GM23338 (cell line): ENCODE measurements at regions not wholly inside any gene's neighbourhood (a gene's known extent, or its start where the extent isn't known, plus 50 kb on each side); places are given as distances from the start of the nearest gene placed in this dataset.

ENCODE experiments used
- ATAC-seq: fragments of 200-7000 bp; cut with Tn5 transposase; 3 replicates; pipeline ENCODE4 v1.9.1; 2020
- DNase-seq: peaks from one replicate; pipeline ENCODE4 v3.0.0-alpha.2; 2015; ENCODE audit warnings: low spot score
- H2AFZ ChIP-seq: fragments of 200-600 bp; sonication (generic); 2 replicates; pipeline ENCODE4 v1.8.0; 2016; ENCODE audit warnings: antibody characterized with exemption, mild to moderate bottlenecking, moderate library complexity
- H3F3A ChIP-seq: fragments of 200-600 bp; sonication (generic); replicated peaks from 2 replicates; pipeline ENCODE4 v1.8.0; 2017; ENCODE audit warnings: antibody characterized with exemption, mixed run types, low read depth
- H3K27ac ChIP-seq: fragments of 200-600 bp; sonication (generic); 2 replicates; pipeline ENCODE4 v1.6.1; 2016; ENCODE audit warnings: low read depth
- H3K27me3 ChIP-seq: fragments of 200-600 bp; sonication (generic); 2 replicates; pipeline ENCODE4 v1.8.0; 2016; ENCODE audit warnings: mild to moderate bottlenecking, mixed run types, moderate library complexity; ENCODE audit not compliant: insufficient read depth
- H3K36me3 ChIP-seq: fragments of 200-600 bp; sonication (generic); 2 replicates; pipeline ENCODE4 v1.8.0; 2016; ENCODE audit warnings: mild to moderate bottlenecking; ENCODE audit not compliant: insufficient read depth
- H3K4me1 ChIP-seq: fragments of 200-600 bp; sonication (generic); 2 replicates; pipeline ENCODE4 v1.8.0; 2016; ENCODE audit warnings: mild to moderate bottlenecking, moderate library complexity; ENCODE audit not compliant: insufficient read depth
- H3K4me2 ChIP-seq: fragments of 200-600 bp; sonication (generic); 2 replicates; pipeline ENCODE4 v1.7.1; 2017; ENCODE audit warnings: mixed run types
- H3K4me3 ChIP-seq: fragments of 200-600 bp; sonication (generic); 2 replicates; pipeline ENCODE4 v1.6.1; 2016; ENCODE audit warnings: mixed run types
- H3K79me2 ChIP-seq: fragments of 200-600 bp; sonication (generic); replicated peaks from 2 replicates; pipeline ENCODE4 v1.8.0; 2017; ENCODE audit warnings: mild to moderate bottlenecking; ENCODE audit not compliant: insufficient read depth
- H3K9me2 ChIP-seq: fragments of 200-600 bp; sonication (generic); 2 replicates; pipeline ENCODE4 v1.8.0; 2017; ENCODE audit not compliant: insufficient read depth
- H4K20me1 ChIP-seq: fragments of 200-600 bp; sonication (generic); replicated peaks from 2 replicates; pipeline ENCODE4 v1.8.0; 2017; ENCODE audit warnings: mild to moderate bottlenecking; ENCODE audit not compliant: insufficient read depth
- H3K27ac Mint-ChIP-seq: 2 replicates; pipeline ENCODE4 v1.8.0; 2020; ENCODE audit warnings: inconsistent platforms, mild to moderate bottlenecking, moderate library complexity, mixed read lengths
- H3K27me3 Mint-ChIP-seq: 3 replicates; pipeline ENCODE4 v1.8.0; 2022; ENCODE audit warnings: low read depth, mild to moderate bottlenecking, moderate library complexity, mixed read lengths, inconsistent platforms; ENCODE audit not compliant: insufficient read depth, poor library complexity
- H3K36me3 Mint-ChIP-seq: 3 replicates; pipeline ENCODE4 v1.8.0; 2021; ENCODE audit warnings: low read depth, mild to moderate bottlenecking, inconsistent platforms, moderate library complexity, mixed read lengths
- H3K4me1 Mint-ChIP-seq: 3 replicates; pipeline ENCODE4 v1.8.0; 2020; ENCODE audit warnings: mild to moderate bottlenecking, inconsistent platforms, mixed read lengths
- H3K4me3 Mint-ChIP-seq: 3 replicates; pipeline ENCODE4 v1.8.0; 2021; ENCODE audit warnings: moderate library complexity, mild to moderate bottlenecking, inconsistent platforms, mixed read lengths
- H3K9me3 Mint-ChIP-seq: 3 replicates; pipeline ENCODE4 v1.8.0; 2020; ENCODE audit warnings: moderate library complexity, mild to moderate bottlenecking, inconsistent platforms, mixed read lengths
- CREB1 ChIP-seq: fragments of 250-450 bp; sonication (Bioruptor Pico); IDR thresholded peaks from 2 replicates; pipeline ENCODE4 v1.5.0; 2020; ENCODE audit warnings: low read depth, mild to moderate bottlenecking, moderate library complexity
- EZH2 ChIP-seq: fragments of 200-600 bp; sonication (generic); IDR thresholded peaks from one replicate; pipeline ENCODE4 v1.8.0; 2017; ENCODE audit warnings: antibody characterized with exemption, mild to moderate bottlenecking, low read depth; ENCODE audit not compliant: unreplicated experiment
- EZH2phosphoT487 ChIP-seq: fragments of 200-600 bp; sonication (generic); IDR thresholded peaks from one replicate; pipeline ENCODE4 v1.8.1; 2018; ENCODE audit warnings: antibody characterized with exemption; ENCODE audit not compliant: unreplicated experiment
- JUNB ChIP-seq: IDR thresholded peaks from one replicate; pipeline ENCODE4 v1.6.1; 2016; ENCODE audit warnings: antibody characterized with exemption; ENCODE audit not compliant: unreplicated experiment
- NANOG ChIP-seq: IDR thresholded peaks from 2 replicates; pipeline ENCODE4 v1.6.1; 2016; ENCODE audit warnings: antibody characterized with exemption, borderline replicate concordance
- POLR2AphosphoS5 ChIP-seq: IDR thresholded peaks from 2 replicates; pipeline ENCODE4 v1.6.1; 2016; ENCODE audit warnings: antibody characterized with exemption, low read depth
- STAT1 ChIP-seq: IDR thresholded peaks from one replicate; pipeline ENCODE4 v1.6.1; 2016; ENCODE audit warnings: antibody characterized with exemption; ENCODE audit not compliant: unreplicated experiment
- ZNF114 ChIP-seq: fragments of 250-450 bp; sonication (Bioruptor Pico); IDR thresholded peaks from 2 replicates; pipeline ENCODE4 v1.5.0; 2020; ENCODE audit warnings: mild to moderate bottlenecking, moderate library complexity
- TF ChIP-seq, protein P1 (sequence below): IDR thresholded peaks from 2 replicates; pipeline ENCODE4 v1.6.1; 2016; ENCODE audit warnings: antibody characterized with exemption
- TF ChIP-seq, protein P2 (sequence below), 2 experiments: fragments of 200-600 bp in 1 of 2; sonication (generic) in 1 of 2; conservative IDR thresholded peaks; 2 replicates each; pipeline versions ENCODE4 v1.5.1 to v1.6.1; 2016 to 2017; ENCODE audit warnings: antibody characterized with exemption in 2 of 2, low read depth in 2 of 2, mild to moderate bottlenecking in 2 of 2, moderate library complexity in 1 of 2
- TF ChIP-seq, protein P3 (sequence below): fragments of 250-450 bp; sonication (Bioruptor Pico); IDR thresholded peaks from 2 replicates; pipeline ENCODE4 v1.5.0; 2020; ENCODE audit warnings: mild to moderate bottlenecking, moderate library complexity
- TF ChIP-seq, protein P4 (sequence below): IDR thresholded peaks from one replicate; pipeline ENCODE4 v1.6.1; 2018; ENCODE audit warnings: antibody characterized with exemption; ENCODE audit not compliant: unreplicated experiment

DNA sequence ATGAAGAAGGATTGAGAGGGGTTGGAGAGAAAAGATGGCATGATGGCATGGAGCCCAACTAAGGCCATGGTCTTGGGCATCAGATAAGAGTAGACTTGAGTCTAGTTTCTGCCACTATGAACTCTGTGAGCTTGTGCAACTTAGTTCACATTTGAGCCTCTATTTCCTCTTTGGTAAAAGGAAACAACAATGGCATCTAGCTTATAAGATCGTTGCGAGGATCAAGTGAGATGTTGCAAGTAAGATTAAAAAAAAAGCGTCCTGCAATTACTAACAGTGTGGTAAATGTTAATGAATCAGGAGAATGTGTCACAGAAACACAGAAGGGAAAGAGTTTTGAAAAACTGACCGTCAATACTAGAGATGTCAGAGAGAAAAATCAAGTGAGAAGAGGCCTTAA is 202.9 kb upstream of the FGGY start (continued):
- TF ChIP-seq, protein P1, sequence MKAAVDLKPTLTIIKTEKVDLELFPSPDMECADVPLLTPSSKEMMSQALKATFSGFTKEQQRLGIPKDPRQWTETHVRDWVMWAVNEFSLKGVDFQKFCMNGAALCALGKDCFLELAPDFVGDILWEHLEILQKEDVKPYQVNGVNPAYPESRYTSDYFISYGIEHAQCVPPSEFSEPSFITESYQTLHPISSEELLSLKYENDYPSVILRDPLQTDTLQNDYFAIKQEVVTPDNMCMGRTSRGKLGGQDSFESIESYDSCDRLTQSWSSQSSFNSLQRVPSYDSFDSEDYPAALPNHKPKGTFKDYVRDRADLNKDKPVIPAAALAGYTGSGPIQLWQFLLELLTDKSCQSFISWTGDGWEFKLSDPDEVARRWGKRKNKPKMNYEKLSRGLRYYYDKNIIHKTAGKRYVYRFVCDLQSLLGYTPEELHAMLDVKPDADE: no peak

DNA sequence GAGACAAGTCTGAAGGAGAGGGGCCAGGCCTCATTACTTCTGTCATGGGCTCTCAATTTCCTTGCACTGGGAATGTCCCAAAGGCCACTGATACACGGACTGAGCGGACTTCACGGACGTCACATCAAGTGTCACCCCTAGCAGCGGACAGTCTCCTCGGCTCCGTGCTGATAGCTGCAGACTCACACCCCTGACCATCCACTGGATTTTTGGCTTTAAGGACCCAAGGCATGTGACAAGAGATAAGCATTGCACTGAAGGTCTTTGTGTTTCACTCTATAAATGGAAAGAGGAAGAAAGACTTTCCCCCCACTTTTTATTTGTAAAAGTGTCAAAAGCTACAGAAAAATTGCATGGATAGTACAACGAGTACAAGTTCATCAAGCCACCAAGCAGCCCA is 200.4 kb upstream of the FGGY start:
- H4K20me1 ChIP-seq: no peaks in the 10 kb centered on the region
- H3K4me3 Mint-ChIP-seq: no peak overlapping the region
- H3K27ac ChIP-seq: no peak overlapping the region
- H3K4me1 Mint-ChIP-seq: no peaks in the 10 kb centered on the region
- no peak overlapping the region for H3K27ac Mint-ChIP-seq
- H3K36me3 ChIP-seq: no peaks in the 10 kb centered on the region
- H3K9me3 Mint-ChIP-seq: no peaks in the 10 kb centered on the region
- H3K27me3 ChIP-seq: no peaks in the 10 kb centered on the region
- no peaks in the 10 kb centered on the region for H3F3A ChIP-seq
- H3K4me2 ChIP-seq: no peak overlapping the region
- H3K27me3 Mint-ChIP-seq: peaks cover 5% of the 10 kb centered on the region
- H3K4me1 ChIP-seq: no peaks in the 10 kb centered on the region
- no peak for DNase-seq
- no peaks in the 10 kb centered on the region; the same call in 2 of the 3 replicates for H3K36me3 Mint-ChIP-seq
- no peak for ATAC-seq
- no peak overlapping the region for H2AFZ ChIP-seq
- no peak overlapping the region for H3K4me3 ChIP-seq
- peaks cover 13% of the 10 kb centered on the region for H3K9me2 ChIP-seq
- no peaks in the 10 kb centered on the region for H3K79me2 ChIP-seq
- TF ChIP-seq, protein P2, sequence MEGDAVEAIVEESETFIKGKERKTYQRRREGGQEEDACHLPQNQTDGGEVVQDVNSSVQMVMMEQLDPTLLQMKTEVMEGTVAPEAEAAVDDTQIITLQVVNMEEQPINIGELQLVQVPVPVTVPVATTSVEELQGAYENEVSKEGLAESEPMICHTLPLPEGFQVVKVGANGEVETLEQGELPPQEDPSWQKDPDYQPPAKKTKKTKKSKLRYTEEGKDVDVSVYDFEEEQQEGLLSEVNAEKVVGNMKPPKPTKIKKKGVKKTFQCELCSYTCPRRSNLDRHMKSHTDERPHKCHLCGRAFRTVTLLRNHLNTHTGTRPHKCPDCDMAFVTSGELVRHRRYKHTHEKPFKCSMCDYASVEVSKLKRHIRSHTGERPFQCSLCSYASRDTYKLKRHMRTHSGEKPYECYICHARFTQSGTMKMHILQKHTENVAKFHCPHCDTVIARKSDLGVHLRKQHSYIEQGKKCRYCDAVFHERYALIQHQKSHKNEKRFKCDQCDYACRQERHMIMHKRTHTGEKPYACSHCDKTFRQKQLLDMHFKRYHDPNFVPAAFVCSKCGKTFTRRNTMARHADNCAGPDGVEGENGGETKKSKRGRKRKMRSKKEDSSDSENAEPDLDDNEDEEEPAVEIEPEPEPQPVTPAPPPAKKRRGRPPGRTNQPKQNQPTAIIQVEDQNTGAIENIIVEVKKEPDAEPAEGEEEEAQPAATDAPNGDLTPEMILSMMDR (conservative IDR thresholded peaks at IDR 0.05; ENCODE audit: low read depth in 2 of 2): no peak
- TF ChIP-seq, protein P3, sequence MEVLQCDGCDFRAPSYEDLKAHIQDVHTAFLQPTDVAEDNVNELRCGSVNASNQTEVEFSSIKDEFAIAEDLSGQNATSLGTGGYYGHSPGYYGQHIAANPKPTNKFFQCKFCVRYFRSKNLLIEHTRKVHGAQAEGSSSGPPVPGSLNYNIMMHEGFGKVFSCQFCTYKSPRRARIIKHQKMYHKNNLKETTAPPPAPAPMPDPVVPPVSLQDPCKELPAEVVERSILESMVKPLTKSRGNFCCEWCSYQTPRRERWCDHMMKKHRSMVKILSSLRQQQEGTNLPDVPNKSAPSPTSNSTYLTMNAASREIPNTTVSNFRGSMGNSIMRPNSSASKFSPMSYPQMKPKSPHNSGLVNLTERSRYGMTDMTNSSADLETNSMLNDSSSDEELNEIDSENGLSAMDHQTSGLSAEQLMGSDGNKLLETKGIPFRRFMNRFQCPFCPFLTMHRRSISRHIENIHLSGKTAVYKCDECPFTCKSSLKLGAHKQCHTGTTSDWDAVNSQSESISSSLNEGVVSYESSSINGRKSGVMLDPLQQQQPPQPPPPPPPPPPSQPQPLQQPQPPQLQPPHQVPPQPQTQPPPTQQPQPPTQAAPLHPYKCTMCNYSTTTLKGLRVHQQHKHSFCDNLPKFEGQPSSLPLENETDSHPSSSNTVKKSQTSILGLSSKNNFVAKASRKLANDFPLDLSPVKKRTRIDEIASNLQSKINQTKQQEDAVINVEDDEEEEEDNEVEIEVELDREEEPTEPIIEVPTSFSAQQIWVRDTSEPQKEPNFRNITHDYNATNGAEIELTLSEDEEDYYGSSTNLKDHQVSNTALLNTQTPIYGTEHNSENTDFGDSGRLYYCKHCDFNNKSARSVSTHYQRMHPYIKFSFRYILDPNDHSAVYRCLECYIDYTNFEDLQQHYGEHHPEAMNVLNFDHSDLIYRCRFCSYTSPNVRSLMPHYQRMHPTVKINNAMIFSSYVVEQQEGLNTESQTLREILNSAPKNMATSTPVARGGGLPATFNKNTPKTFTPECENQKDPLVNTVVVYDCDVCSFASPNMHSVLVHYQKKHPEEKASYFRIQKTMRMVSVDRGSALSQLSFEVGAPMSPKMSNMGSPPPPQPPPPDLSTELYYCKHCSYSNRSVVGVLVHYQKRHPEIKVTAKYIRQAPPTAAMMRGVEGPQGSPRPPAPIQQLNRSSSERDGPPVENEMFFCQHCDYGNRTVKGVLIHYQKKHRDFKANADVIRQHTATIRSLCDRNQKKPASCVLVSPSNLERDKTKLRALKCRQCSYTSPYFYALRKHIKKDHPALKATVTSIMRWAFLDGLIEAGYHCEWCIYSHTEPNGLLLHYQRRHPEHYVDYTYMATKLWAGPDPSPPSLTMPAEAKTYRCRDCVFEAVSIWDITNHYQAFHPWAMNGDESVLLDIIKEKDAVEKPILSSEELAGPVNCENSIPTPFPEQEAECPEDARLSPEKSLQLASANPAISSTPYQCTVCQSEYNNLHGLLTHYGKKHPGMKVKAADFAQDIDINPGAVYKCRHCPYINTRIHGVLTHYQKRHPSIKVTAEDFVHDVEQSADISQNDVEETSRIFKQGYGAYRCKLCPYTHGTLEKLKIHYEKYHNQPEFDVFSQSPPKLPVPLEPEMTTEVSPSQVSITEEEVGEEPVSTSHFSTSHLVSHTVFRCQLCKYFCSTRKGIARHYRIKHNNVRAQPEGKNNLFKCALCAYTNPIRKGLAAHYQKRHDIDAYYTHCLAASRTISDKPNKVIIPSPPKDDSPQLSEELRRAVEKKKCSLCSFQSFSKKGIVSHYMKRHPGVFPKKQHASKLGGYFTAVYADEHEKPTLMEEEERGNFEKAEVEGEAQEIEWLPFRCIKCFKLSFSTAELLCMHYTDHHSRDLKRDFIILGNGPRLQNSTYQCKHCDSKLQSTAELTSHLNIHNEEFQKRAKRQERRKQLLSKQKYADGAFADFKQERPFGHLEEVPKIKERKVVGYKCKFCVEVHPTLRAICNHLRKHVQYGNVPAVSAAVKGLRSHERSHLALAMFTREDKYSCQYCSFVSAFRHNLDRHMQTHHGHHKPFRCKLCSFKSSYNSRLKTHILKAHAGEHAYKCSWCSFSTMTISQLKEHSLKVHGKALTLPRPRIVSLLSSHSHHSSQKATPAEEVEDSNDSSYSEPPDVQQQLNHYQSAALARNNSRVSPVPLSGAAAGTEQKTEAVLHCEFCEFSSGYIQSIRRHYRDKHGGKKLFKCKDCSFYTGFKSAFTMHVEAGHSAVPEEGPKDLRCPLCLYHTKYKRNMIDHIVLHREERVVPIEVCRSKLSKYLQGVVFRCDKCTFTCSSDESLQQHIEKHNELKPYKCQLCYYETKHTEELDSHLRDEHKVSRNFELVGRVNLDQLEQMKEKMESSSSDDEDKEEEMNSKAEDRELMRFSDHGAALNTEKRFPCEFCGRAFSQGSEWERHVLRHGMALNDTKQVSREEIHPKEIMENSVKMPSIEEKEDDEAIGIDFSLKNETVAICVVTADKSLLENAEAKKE (CRISPR knock-in tag): no peak
- no peak for TF ChIP-seq ZNF114 (CRISPR knock-in tag)
- TF ChIP-seq NANOG: no peak
- no peak for TF ChIP-seq EZH2
- TF ChIP-seq JUNB: no peak
- TF ChIP-seq, protein P4, sequence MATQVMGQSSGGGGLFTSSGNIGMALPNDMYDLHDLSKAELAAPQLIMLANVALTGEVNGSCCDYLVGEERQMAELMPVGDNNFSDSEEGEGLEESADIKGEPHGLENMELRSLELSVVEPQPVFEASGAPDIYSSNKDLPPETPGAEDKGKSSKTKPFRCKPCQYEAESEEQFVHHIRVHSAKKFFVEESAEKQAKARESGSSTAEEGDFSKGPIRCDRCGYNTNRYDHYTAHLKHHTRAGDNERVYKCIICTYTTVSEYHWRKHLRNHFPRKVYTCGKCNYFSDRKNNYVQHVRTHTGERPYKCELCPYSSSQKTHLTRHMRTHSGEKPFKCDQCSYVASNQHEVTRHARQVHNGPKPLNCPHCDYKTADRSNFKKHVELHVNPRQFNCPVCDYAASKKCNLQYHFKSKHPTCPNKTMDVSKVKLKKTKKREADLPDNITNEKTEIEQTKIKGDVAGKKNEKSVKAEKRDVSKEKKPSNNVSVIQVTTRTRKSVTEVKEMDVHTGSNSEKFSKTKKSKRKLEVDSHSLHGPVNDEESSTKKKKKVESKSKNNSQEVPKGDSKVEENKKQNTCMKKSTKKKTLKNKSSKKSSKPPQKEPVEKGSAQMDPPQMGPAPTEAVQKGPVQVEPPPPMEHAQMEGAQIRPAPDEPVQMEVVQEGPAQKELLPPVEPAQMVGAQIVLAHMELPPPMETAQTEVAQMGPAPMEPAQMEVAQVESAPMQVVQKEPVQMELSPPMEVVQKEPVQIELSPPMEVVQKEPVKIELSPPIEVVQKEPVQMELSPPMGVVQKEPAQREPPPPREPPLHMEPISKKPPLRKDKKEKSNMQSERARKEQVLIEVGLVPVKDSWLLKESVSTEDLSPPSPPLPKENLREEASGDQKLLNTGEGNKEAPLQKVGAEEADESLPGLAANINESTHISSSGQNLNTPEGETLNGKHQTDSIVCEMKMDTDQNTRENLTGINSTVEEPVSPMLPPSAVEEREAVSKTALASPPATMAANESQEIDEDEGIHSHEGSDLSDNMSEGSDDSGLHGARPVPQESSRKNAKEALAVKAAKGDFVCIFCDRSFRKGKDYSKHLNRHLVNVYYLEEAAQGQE: no peak
- no peak for TF ChIP-seq CREB1 (CRISPR knock-in tag)
- TF ChIP-seq POLR2AphosphoS5: no peak
- no peak for TF ChIP-seq EZH2phosphoT487
- TF ChIP-seq, protein P1: no peak
- no peak for TF ChIP-seq STAT1
